ENCODE measurements at regions not wholly inside any gene's neighbourhood (a gene's known extent, or its start where the extent isn't known, plus 50 kb on each side); places are given as distances from the start of the nearest gene placed in this dataset.

DNA sequence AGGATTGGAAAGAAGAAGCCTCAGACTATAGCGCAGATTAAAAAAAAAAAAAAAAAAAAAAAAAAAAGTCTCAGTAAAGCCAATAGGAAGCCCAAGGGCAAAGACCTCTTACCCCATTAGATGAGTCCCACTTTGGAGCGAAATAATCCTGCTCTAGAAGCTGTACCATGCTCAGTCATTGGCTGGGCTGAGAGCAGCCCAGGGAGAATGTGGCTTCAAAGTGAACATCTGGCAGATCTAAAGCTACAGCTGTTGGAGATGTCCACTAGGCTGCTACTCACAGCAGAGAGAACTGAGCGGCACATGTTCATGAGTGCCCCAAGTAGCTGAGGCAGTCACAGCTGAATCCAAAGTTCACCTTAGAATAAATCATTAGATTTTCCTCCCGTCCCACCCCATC lies 560.9 kb downstream of the MED13L start:
- TF ChIP-seq CTBP2 (IDR thresholded peaks at IDR 0.05; ENCODE audit: borderline replicate concordance, insufficient read depth, insufficient read length, low read length) (no peak), RBBP5 (IDR thresholded peaks at IDR 0.05; ENCODE audit: borderline replicate concordance, low read depth, low read length) (no peak), ASH2L (IDR thresholded peaks at IDR 0.05; ENCODE audit: low read length) (no peak), HDAC2 (IDR thresholded peaks at IDR 0.05; ENCODE audit: borderline replicate concordance in 1 of 2, low read depth in 2 of 2, low read length in 2 of 2) (no peak), TAF1 (IDR thresholded peaks at IDR 0.05; ENCODE audit: low read depth, low read length) (no peak), JUN (IDR thresholded peaks at IDR 0.05; ENCODE audit: low read depth, low read length) (no peak), YY1 (IDR thresholded peaks at IDR 0.05; ENCODE audit: low read depth, low read length) (no peak), TAF7 (optimal IDR thresholded peaks at IDR 0.05; ENCODE audit: borderline replicate concordance, low read depth, low read length) (no peak), RNF2 (IDR thresholded peaks at IDR 0.05; ENCODE audit: borderline replicate concordance, low read depth, low read length, missing control alignments, poor library complexity, severe bottlenecking) (no peak)
- Histone ChIP-seq H3K23ac (ENCODE audit: insufficient read length) (no peak overlapping the region), H2BK5ac (ENCODE audit: low read depth, low read length) (no peak overlapping the region), H3K36me3 (ENCODE audit: control insufficient read depth in 2 of 4, insufficient read depth in 4 of 4, low read length in 3 of 4) (no peaks in the 10 kb centered on the region), H3K56ac (replicated peaks; ENCODE audit: insufficient read length, low read depth, low read length) (no peak overlapping the region), H2BK20ac (ENCODE audit: low read length) (no peak overlapping the region), H3K9ac (replicated peaks in 1 of 4; ENCODE audit: extremely low read depth in 1 of 4, low read depth in 3 of 4, low read length in 3 of 4) (no peak overlapping the region), H2AFZ (ENCODE audit: low read length) (no peak overlapping the region), H4K5ac (ENCODE audit: insufficient read length, low read depth, low read length) (no peak overlapping the region), H2AK5ac (ENCODE audit: low read depth, low read length) (no peak overlapping the region), H4K91ac (replicated peaks; ENCODE audit: insufficient read length, low read length) (no peak overlapping the region), H4K8ac (ENCODE audit: extremely low read depth, insufficient read depth, low read length) (no peak overlapping the region), H3K79me1 (ENCODE audit: low read depth, low read length) (no peaks in the 10 kb centered on the region), H3K27me3 (replicated peaks in 1 of 4; ENCODE audit: control insufficient read depth in 3 of 4, extremely low read depth in 1 of 4, insufficient read depth in 3 of 4, low read length in 3 of 4) (no peaks in the 10 kb centered on the region), H3K27ac (ENCODE audit: low read depth, low read length) (no peak overlapping the region), H2BK15ac (ENCODE audit: low read length) (no peak overlapping the region), H3K4me2 (ENCODE audit: insufficient read depth in 1 of 2, low read depth in 2 of 2, low read length in 2 of 2) (no peak overlapping the region), H3K4me1 (replicated peaks in 1 of 4; ENCODE audit: control insufficient read depth in 3 of 4, insufficient read depth in 4 of 4, low read length in 3 of 4) (no peaks in the 10 kb centered on the region), H3K79me2 (ENCODE audit: control insufficient read depth in 1 of 2, insufficient read depth in 2 of 2, low read length in 2 of 2) (no peaks in the 10 kb centered on the region), H4K20me1 (replicated peaks in 1 of 2; ENCODE audit: control insufficient read depth in 1 of 2, insufficient read depth in 2 of 2, low read length in 2 of 2) (no peaks in the 10 kb centered on the region), H3K18ac (ENCODE audit: extremely low read depth, low read length) (no peak overlapping the region), H3K4ac (replicated peaks; ENCODE audit: insufficient read length, low read depth, low read length) (no peak overlapping the region), H3K14ac (ENCODE audit: insufficient read length) (no peak overlapping the region), H3K9me3 (ENCODE audit: insufficient read depth in 2 of 2, low read depth in 1 of 2, low read length in 1 of 2) (no peaks in the 10 kb centered on the region), H2BK12ac (ENCODE audit: low read depth, low read length) (no peak overlapping the region), H3K23me2 (ENCODE audit: low read depth, low read length) (no peaks in the 10 kb centered on the region; the same call in 1 of the 2 replicates), H2BK120ac (replicated peaks; ENCODE audit: low read depth, low read length) (no peak overlapping the region), H3K4me3 (ENCODE audit: extremely low read depth in 1 of 4, insufficient read depth in 2 of 4, low read depth in 3 of 4, low read length in 4 of 4) (no peak overlapping the region)
- FAIRE-seq (no peak), DNase-seq (ENCODE audit: low read depth in 1 of 2, low spot score in 2 of 2) (no peak)
- WGBS, 2 experiments (ENCODE audit: extremely low coverage in 1 of 2, insufficient coverage in 1 of 2, insufficient read length in 1 of 2, insufficient replicate concordance in 2 of 2, low coverage in 1 of 2, low lambda C conversion rate in 2 of 2, missing lambda C conversion rate in 1 of 2): 54% methylated on average over 3 of the region's 4 CpGs; no CpG with 5 or more reads in 1 of the 2 experiments
- POLR2A ChIA-PET (ENCODE audit: partially characterized antibody): no interaction called here
- CTCF ChIA-PET (ENCODE audit: partially characterized antibody): interaction anchor here (0.6 kb wide), 1 partner anchor 1401 kb away, joined by 3 read pairs; no protein-coding TSS in a partner anchor

All from H1 (cell line).